ENCODE measurements at regions not wholly inside any gene's neighbourhood (a gene's known extent, or its start where the extent isn't known, plus 50 kb on each side); places are given as distances from the start of the nearest gene placed in this dataset.

GRCh38 chr14:83196236-83196635 lies 1662.6 kb upstream of the SEL1L start:
- H3K27ac Mint-ChIP-seq, result no peak overlapping the region
- DNase-seq, result peak; percentile 15 to 50 (median 36)
- no peak overlapping the region for H3K4me3 Mint-ChIP-seq
- Histone ChIP-seq H3K4me2 (replicated peaks; ENCODE audit: extremely low read depth, low read length, poor library complexity, severe bottlenecking) (no peak overlapping the region), H3K9me3 (replicated peaks in 1 of 2; ENCODE audit: control insufficient read depth in 1 of 2, insufficient read depth in 1 of 2, low read length in 2 of 2) (peaks cover 0 to 3% of the 10 kb centered on the region in 2 donors), H3K79me2 (ENCODE audit: insufficient read depth, low read length) (no peaks in the 10 kb centered on the region), H3K36me3 (replicated peaks in 1 of 2; ENCODE audit: control insufficient read depth in 1 of 2, insufficient read depth in 2 of 2, low read length in 2 of 2) (no peaks in the 10 kb centered on the region), H3K27me3 (ENCODE audit: control insufficient read depth in 2 of 2, insufficient read depth in 2 of 2, low read length in 2 of 2) (no peaks in the 10 kb centered on the region), H3K4me3 (replicated peaks in 1 of 3; ENCODE audit: low read depth in 2 of 3, low read length in 3 of 3) (no peak overlapping the region), H3K27ac (ENCODE audit: low read depth in 1 of 2, low read length in 2 of 2) (no peak overlapping the region), H2AFZ (ENCODE audit: insufficient read depth, low read depth, low read length, poor library complexity, severe bottlenecking) (no peak overlapping the region), H3K4me1 (ENCODE audit: control insufficient read depth in 1 of 2, insufficient read depth in 2 of 2, low read length in 2 of 2) (peaks cover 8 to 9% of the 10 kb centered on the region in 2 donors), H4K20me1 (ENCODE audit: insufficient read depth, low read length) (no peaks in the 10 kb centered on the region), H3K9ac (ENCODE audit: insufficient read depth, low read length, poor library complexity, severe bottlenecking) (no peak overlapping the region)
- intact Hi-C loops (cut with micrococcal nuclease), result no loop called here
- TF ChIP-seq CTCF (IDR thresholded peaks at IDR 0.05), result no peak
- H3K9me3 Mint-ChIP-seq, result peaks cover 0 to 10% (median 2%) of the 10 kb centered on the region in 7 donors
- H3K36me3 Mint-ChIP-seq, result no peaks in the 10 kb centered on the region
- peaks cover 6% of the 10 kb centered on the region for H3K4me1 Mint-ChIP-seq
- H3K27me3 Mint-ChIP-seq (ENCODE audit: low read depth in 3 of 3), result peaks cover 0 to 1% (median 0%) of the 10 kb centered on the region in 3 donors
- whole genome bisulfite sequencing (ENCODE audit: insufficient coverage), result no CpG with 5 or more reads among the region's 1 CpG

GRCh38 chr14:83197271-83197670 lies 1663.6 kb upstream of the SEL1L start:
- H3K4me3 ChIP-seq (replicated peaks in 1 of 3; ENCODE audit: low read depth in 2 of 3, low read length in 3 of 3), result no peak overlapping the region
- H3K36me3 Mint-ChIP-seq, result no peaks in the 10 kb centered on the region
- peaks cover 0 to 2% of the 10 kb centered on the region in 2 donors for H3K9me3 ChIP-seq (replicated peaks in 1 of 2; ENCODE audit: control insufficient read depth in 1 of 2, insufficient read depth in 1 of 2, low read length in 2 of 2)
- H3K9ac ChIP-seq (ENCODE audit: insufficient read depth, low read length, poor library complexity, severe bottlenecking), result no peak overlapping the region
- intact Hi-C loops (cut with micrococcal nuclease), result no loop called here
- no peaks in the 10 kb centered on the region for H3K36me3 ChIP-seq (replicated peaks in 1 of 2; ENCODE audit: control insufficient read depth in 1 of 2, insufficient read depth in 2 of 2, low read length in 2 of 2)
- peaks cover 0 to 10% (median 2%) of the 10 kb centered on the region in 7 donors for H3K9me3 Mint-ChIP-seq
- H3K4me3 Mint-ChIP-seq, result no peak overlapping the region
- no peak for DNase-seq
- H3K27me3 ChIP-seq (ENCODE audit: control insufficient read depth in 2 of 2, insufficient read depth in 2 of 2, low read length in 2 of 2), result no peaks in the 10 kb centered on the region
- H3K4me1 Mint-ChIP-seq, result peaks cover 6% of the 10 kb centered on the region
- no peak overlapping the region for H2AFZ ChIP-seq (ENCODE audit: insufficient read depth, low read depth, low read length, poor library complexity, severe bottlenecking)
- H3K4me1 ChIP-seq (ENCODE audit: control insufficient read depth in 1 of 2, insufficient read depth in 2 of 2, low read length in 2 of 2), result peaks cover 8 to 9% of the 10 kb centered on the region in 2 donors
- no peaks in the 10 kb centered on the region for H3K79me2 ChIP-seq (ENCODE audit: insufficient read depth, low read length)
- H3K27ac Mint-ChIP-seq, result no peak overlapping the region
- H3K4me2 ChIP-seq (replicated peaks; ENCODE audit: extremely low read depth, low read length, poor library complexity, severe bottlenecking), result no peak overlapping the region
- H3K27me3 Mint-ChIP-seq (ENCODE audit: low read depth in 3 of 3), result peaks cover 0 to 1% (median 0%) of the 10 kb centered on the region in 3 donors
- no peak for TF ChIP-seq CTCF (IDR thresholded peaks at IDR 0.05)
- no CpG with 5 or more reads among the region's 3 CpGs for WGBS (ENCODE audit: insufficient coverage)
- no peak overlapping the region for H3K27ac ChIP-seq (ENCODE audit: low read depth in 1 of 2, low read length in 2 of 2)
- no peaks in the 10 kb centered on the region for H4K20me1 ChIP-seq (ENCODE audit: insufficient read depth, low read length)

All from CD14-positive monocyte (primary cell).